Astrocyte (in vitro differentiated cells and primary cell): ENCODE measurements at regions not wholly inside any gene's neighbourhood (a gene's known extent, or its start where the extent isn't known, plus 50 kb on each side); places are given as distances from the start of the nearest gene placed in this dataset.

Experiments
- DNase-seq: peaks from one replicate; pipeline ENCODE4 v3.0.0-alpha.2; 2010; ENCODE audit warnings: low read depth
- FAIRE-seq: peaks from 2 replicates; lab custom pipeline; 2011; peaks lifted over from hg19 to GRCh38; lab: Jason Lieb, UNC
- H2AFZ ChIP-seq: 2 replicates; pipeline ENCODE4 v1.6.0; 2012; ENCODE audit warnings: low read depth, low read length, inconsistent platforms
- H3K27ac ChIP-seq: 2 replicates; pipeline ENCODE4 v1.5.1; 2011; ENCODE audit warnings: low read depth, low read length, inconsistent platforms
- H3K27me3 ChIP-seq: 2 replicates; pipeline ENCODE4 v1.6.0; 2011; ENCODE audit warnings: low read length, inconsistent platforms; ENCODE audit not compliant: insufficient read depth
- H3K36me3 ChIP-seq: 2 replicates; pipeline ENCODE4 v1.5.1; 2011; ENCODE audit warnings: low read length, inconsistent platforms; ENCODE audit not compliant: insufficient read depth
- H3K4me1 ChIP-seq: 2 replicates; pipeline ENCODE4 v1.5.1; 2011; ENCODE audit warnings: low read length, inconsistent platforms; ENCODE audit not compliant: insufficient read depth
- H3K4me2 ChIP-seq: 2 replicates; pipeline ENCODE4 v1.6.0; 2012; ENCODE audit warnings: low read length, inconsistent platforms
- H3K4me3 ChIP-seq: 2 replicates; pipeline ENCODE4 v1.5.1; 2011; ENCODE audit warnings: low read depth, mild to moderate bottlenecking, low read length, inconsistent platforms; ENCODE audit not compliant: insufficient read depth
- H3K79me2 ChIP-seq: 2 replicates; pipeline ENCODE4 v1.6.0; 2012; ENCODE audit warnings: mild to moderate bottlenecking, low read length, inconsistent platforms; ENCODE audit not compliant: insufficient read depth
- H3K9ac ChIP-seq: 2 replicates; pipeline ENCODE4 v1.6.0; 2012; ENCODE audit warnings: mild to moderate bottlenecking, low read length, inconsistent platforms
- H3K9me3 ChIP-seq: 2 replicates; pipeline ENCODE4 v1.5.1; 2012; ENCODE audit warnings: low read depth, mild to moderate bottlenecking, low read length, inconsistent platforms; ENCODE audit not compliant: insufficient read depth
- H4K20me1 ChIP-seq: 2 replicates; pipeline ENCODE4 v1.6.0; 2012; ENCODE audit warnings: low read length, inconsistent platforms; ENCODE audit not compliant: insufficient read depth
- H3K27ac Mint-ChIP-seq: one replicate; pipeline ENCODE4 v1.8.0; 2021; ENCODE audit warnings: mild to moderate bottlenecking, mixed read lengths; ENCODE audit not compliant: unreplicated experiment
- H3K27me3 Mint-ChIP-seq: one replicate; pipeline ENCODE4 v1.8.0; 2021; ENCODE audit warnings: low read depth, mixed read lengths; ENCODE audit not compliant: unreplicated experiment
- H3K36me3 Mint-ChIP-seq: one replicate; pipeline ENCODE4 v1.8.0; 2021; ENCODE audit warnings: low read depth, mixed read lengths; ENCODE audit not compliant: unreplicated experiment
- H3K4me1 Mint-ChIP-seq: one replicate; pipeline ENCODE4 v1.8.0; 2021; ENCODE audit warnings: low read depth, mixed read lengths; ENCODE audit not compliant: unreplicated experiment
- H3K4me3 Mint-ChIP-seq: one replicate; pipeline ENCODE4 v1.8.0; 2021; ENCODE audit warnings: mild to moderate bottlenecking, moderate library complexity, mixed read lengths; ENCODE audit not compliant: unreplicated experiment
- H3K9me3 Mint-ChIP-seq: one replicate; pipeline ENCODE4 v1.8.0; 2021; ENCODE audit warnings: mild to moderate bottlenecking, mixed read lengths; ENCODE audit not compliant: unreplicated experiment
- CTCF ChIP-seq: IDR thresholded peaks from 2 replicates; pipeline ENCODE4 v1.5.1; 2011; ENCODE audit warnings: low read depth, mild to moderate bottlenecking, inconsistent platforms, low read length, moderate library complexity; ENCODE audit not compliant: insufficient read depth
- EZH2 ChIP-seq: IDR thresholded peaks from 2 replicates; pipeline ENCODE4 v1.6.1; 2012; ENCODE audit warnings: mild to moderate bottlenecking, low read length, inconsistent platforms; ENCODE audit not compliant: insufficient read depth

DNA sequence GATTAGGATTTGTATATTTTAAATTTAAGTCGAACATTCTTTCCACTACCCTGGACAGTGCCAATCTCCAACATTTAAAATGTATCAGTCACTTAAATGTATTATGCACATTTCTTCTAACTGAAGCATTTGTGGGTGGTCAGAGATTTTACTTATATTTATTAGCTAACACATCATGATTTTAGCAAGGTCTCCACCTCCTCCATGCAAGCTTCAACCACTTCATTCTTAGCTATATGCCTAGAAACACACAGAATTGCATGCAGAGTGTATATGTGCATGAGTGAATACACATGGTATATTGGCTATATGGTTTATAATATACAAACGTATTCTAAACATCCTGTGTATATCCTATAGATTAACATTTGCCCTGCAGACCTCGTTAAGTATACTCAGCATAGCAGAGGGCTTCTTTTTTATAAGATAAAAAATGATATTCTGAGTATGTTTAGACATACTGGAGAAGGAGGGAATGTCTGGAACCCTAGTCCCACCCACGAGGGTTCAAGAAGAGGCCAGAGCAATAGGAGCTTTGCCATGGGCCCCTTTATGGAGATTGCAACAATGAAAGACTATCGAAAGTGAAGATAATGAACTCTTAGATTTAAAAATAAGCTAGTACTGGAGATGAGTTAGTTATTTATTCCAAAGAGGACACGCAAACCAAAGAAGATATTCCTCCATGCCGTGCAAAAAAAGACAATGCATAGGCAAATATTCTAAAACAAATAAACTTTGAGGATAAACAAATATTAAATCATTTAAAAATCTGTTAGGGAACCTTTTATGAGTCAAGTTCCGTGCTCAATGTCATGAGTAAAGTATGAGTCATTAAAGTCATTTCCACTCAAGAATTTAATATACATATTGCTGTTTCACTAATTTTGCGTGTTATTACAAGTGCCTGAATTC, 480.4 kb downstream of the SIPA1L2 start:
- H3K9me3 Mint-ChIP-seq: no peaks in the 10 kb centered on the region

DNA sequence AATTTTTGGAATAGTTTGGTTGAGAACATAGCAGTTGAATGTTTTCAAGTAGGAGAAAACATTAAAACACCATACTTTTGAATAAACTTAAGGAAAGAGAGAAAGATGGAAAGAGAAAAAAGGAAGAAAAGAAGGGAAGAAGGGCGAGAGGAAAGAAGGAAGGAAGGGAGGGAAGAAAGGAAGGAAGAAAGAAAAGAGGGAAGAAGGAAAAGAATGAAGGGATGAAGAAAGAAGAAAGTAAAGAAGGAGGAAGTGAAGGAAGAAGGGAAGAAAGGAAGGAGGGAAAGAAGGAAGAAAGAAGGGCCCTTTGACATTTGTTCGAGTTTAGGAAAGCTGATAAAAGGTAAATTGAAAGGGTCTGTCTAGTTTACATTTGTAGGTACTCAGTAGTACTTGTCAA, 482.7 kb downstream of the SIPA1L2 start:
- no peak overlapping the region for H3K4me2 ChIP-seq
- Mint-ChIP-seq H3K27me3 (no peaks in the 10 kb centered on the region), H3K4me1 (peaks cover 7% of the 10 kb centered on the region), H3K9me3 (no peaks in the 10 kb centered on the region), H3K36me3 (no peaks in the 10 kb centered on the region), H3K4me3 (no peak overlapping the region), H3K27ac (no peak overlapping the region)
- no peaks in the 10 kb centered on the region for H3K79me2 ChIP-seq
- H3K4me1 ChIP-seq: peaks cover 25% of the 10 kb centered on the region
- no peaks in the 10 kb centered on the region for H3K27me3 ChIP-seq
- H3K36me3 ChIP-seq: no peaks in the 10 kb centered on the region
- no peak overlapping the region for H3K9ac ChIP-seq
- no peaks in the 10 kb centered on the region for H3K9me3 ChIP-seq
- TF ChIP-seq EZH2: no peak
- no peak for TF ChIP-seq CTCF
- H2AFZ ChIP-seq: no peak overlapping the region
- no peak overlapping the region for H3K27ac ChIP-seq
- no peaks in the 10 kb centered on the region for H4K20me1 ChIP-seq
- no peak overlapping the region for H3K4me3 ChIP-seq
- FAIRE-seq (no peak), DNase-seq (no peak)

More for the DNA sequence above, 480.4 kb downstream of the SIPA1L2 start:
- Histone ChIP-seq H3K9me3 (no peaks in the 10 kb centered on the region), H4K20me1 (no peaks in the 10 kb centered on the region), H3K79me2 (no peaks in the 10 kb centered on the region), H3K4me3 (no peak overlapping the region), H2AFZ (no peak overlapping the region), H3K4me1 (peaks cover 10% of the 10 kb centered on the region), H3K9ac (no peak overlapping the region), H3K27me3 (no peaks in the 10 kb centered on the region), H3K4me2 (peak overlapping the region; percentile 45), H3K36me3 (no peaks in the 10 kb centered on the region), H3K27ac (peak overlapping the region; percentile 53)
- Mint-ChIP-seq H3K27me3 (no peaks in the 10 kb centered on the region), H3K27ac (no peak overlapping the region), H3K36me3 (no peaks in the 10 kb centered on the region), H3K4me1 (peaks cover 2% of the 10 kb centered on the region), H3K4me3 (no peak overlapping the region)
- peak; percentile 60 for DNase-seq
- FAIRE-seq: peak; percentile 5
- no peak for TF ChIP-seq CTCF
- no peak for TF ChIP-seq EZH2

DNA sequence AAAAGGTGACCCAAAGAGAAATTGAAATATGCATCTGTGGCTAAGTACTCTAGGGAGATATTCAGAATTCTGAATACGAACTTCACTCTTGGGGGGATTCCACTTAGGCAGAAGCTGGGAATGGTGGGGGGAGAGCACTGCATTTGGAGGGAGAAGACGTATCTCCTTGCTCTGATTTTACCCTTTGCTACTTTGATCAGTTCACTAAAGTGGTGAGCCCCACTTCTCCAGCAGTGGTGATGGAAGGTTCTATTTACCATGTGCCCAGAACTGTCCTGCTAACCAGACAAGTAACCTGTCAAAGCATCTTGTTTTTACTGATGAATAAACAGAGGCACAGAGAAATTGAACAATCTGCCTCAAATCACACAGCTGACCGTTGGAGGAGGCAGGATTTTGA, 483.4 kb downstream of the SIPA1L2 start:
- Mint-ChIP-seq H3K36me3 (no peaks in the 10 kb centered on the region), H3K27me3 (no peaks in the 10 kb centered on the region), H3K9me3 (no peaks in the 10 kb centered on the region), H3K4me3 (no peak overlapping the region), H3K27ac (no peak overlapping the region), H3K4me1 (peaks cover 7% of the 10 kb centered on the region)
- Histone ChIP-seq H3K4me3 (no peak overlapping the region), H2AFZ (no peak overlapping the region), H3K36me3 (no peaks in the 10 kb centered on the region), H3K4me2 (no peak overlapping the region), H3K9me3 (no peaks in the 10 kb centered on the region), H3K9ac (no peak overlapping the region), H3K27ac (no peak overlapping the region), H3K79me2 (no peaks in the 10 kb centered on the region), H3K4me1 (peaks cover 26% of the 10 kb centered on the region), H3K27me3 (no peaks in the 10 kb centered on the region), H4K20me1 (no peaks in the 10 kb centered on the region)
- TF ChIP-seq EZH2: no peak
- no peak for TF ChIP-seq CTCF
- no peak for DNase-seq
- no peak for FAIRE-seq
